Uterus (tissue), 3 donors: ENCODE measurements at regions not wholly inside any gene's neighbourhood (a gene's known extent, or its start where the extent isn't known, plus 50 kb on each side); places are given as distances from the start of the nearest gene placed in this dataset.

Source experiments
- DNase-seq, 2 donors: peaks; one replicate each; pipeline ENCODE4 v3.0.0-alpha.2; 2019 to 2020
- H3K27ac ChIP-seq, 2 donors: fragments of 200-600 bp; sonication (generic); 1 replicate in 1 of 2; 2 replicates in 1 of 2; pipeline ENCODE4 v1.5.1; 2016 to 2018
- H3K27me3 ChIP-seq, 2 donors: fragments of 200-600 bp; sonication (generic); one replicate each; pipeline ENCODE4 v1.5.1; 2018 to 2019; ENCODE audit warnings: control low read depth in 1 of 2
- H3K36me3 ChIP-seq, 2 donors: fragments of 200-600 bp; sonication (generic); one replicate each; pipeline ENCODE4 v1.5.1; 2019; ENCODE audit warnings: control low read depth in 1 of 2
- H3K4me1 ChIP-seq, 2 donors: fragments of 200-600 bp; sonication (generic); one replicate each; pipeline ENCODE4 v1.5.1; 2018 to 2019; ENCODE audit warnings: control low read depth in 1 of 2
- H3K4me3 ChIP-seq, 2 donors: fragments of 200-600 bp; sonication (generic); 1 replicate in 1 of 2; 2 replicates in 1 of 2; pipeline ENCODE4 v1.5.1; 2018 to 2019; ENCODE audit warnings: mild to moderate bottlenecking in 1 of 2
- H3K9me3 ChIP-seq, 2 donors: fragments of 200-600 bp; sonication (generic); one replicate each; pipeline ENCODE4 v1.5.1; 2019; ENCODE audit warnings: control low read depth in 1 of 2
- POLR2A ChIP-seq, 2 donors: fragments of 450-650 bp; IDR thresholded peaks; one replicate each; pipeline ENCODE4 v1.6.1; 2016; ENCODE audit warnings: antibody characterized with exemption in 2 of 2, mild to moderate bottlenecking in 1 of 2, moderate library complexity in 1 of 2
- intact Hi-C: fragments of 100-400 bp; cut with DNase I; formaldehyde crosslinking; loops from one replicate; pipeline ENCODE4 v1.15.1; 2023; ENCODE audit warnings: low total_unique reads
- TF ChIP-seq, protein P1 (sequence below), 4 experiments: fragments of 200-600 bp in 2 of 4; fragments of 450-650 bp in 2 of 4; sonication (generic) in 2 of 4; IDR thresholded peaks; one replicate each; pipeline ENCODE4 v1.5.1; 2016 to 2019; ENCODE audit warnings: antibody characterized with exemption in 4 of 4, mild to moderate bottlenecking in 2 of 4, moderate library complexity in 1 of 4
- donor health status: DM: yes; HTN: yes; CAD: no.

DNA sequence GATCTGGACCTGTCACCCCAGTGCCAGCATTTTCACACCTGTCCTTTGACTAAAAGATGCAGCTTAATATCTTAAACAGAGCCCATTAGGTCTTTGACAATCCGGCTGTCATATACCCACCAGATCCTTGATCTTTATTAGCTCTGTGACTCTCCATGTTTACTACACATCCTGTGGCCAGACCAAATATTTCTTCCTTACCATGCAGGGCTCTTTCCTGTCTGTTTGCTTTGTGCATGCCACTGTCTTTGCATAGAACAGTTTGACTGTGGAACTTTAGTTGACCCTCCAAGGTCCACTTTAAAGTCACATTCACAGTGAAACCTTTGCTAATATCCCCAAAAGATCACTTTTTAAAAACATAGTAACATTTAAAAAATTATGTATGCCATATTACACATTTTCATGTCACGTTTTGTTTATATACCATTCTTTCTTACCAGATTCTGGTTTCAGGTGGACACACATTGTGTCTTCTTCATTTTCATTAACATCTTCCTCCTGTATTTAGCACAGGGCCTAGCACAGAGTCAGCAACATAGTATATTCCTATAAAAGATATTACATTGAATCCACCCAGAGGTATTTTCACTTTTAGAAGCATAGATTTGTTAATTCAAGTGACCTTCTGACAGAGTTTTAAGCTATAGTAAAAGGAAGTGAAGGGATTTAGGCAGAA lies 95.8 kb downstream of the RAP2B start:
- intact Hi-C loops = no loop called here

DNA sequence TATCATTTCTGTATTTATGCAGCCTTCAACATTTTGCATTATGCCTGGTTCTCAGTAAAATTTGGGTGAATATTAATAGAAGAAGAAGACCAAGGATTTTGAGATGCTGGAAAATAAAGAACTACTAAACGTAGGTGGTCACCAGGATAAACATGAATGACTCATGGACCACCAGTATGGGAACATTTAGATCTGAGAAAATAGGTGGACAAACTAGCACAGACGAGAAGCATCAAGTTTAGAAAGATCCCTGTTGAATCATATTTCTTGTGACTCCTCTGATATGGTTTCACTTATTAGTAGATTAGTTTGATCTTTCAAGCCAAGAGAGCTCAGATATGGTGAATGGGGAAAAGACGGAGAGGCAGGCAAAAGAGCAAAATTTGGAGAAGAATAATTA lies 97.9 kb downstream of the RAP2B start:
- H3K4me1 ChIP-seq = no peaks in the 10 kb centered on the region
- no peak overlapping the region for H3K27ac ChIP-seq
- no peak for DNase-seq
- H3K9me3 ChIP-seq = no peaks in the 10 kb centered on the region
- H3K36me3 ChIP-seq = no peaks in the 10 kb centered on the region
- H3K27me3 ChIP-seq = no peaks in the 10 kb centered on the region
- intact Hi-C loops = no loop called here
- TF ChIP-seq, protein P1, sequence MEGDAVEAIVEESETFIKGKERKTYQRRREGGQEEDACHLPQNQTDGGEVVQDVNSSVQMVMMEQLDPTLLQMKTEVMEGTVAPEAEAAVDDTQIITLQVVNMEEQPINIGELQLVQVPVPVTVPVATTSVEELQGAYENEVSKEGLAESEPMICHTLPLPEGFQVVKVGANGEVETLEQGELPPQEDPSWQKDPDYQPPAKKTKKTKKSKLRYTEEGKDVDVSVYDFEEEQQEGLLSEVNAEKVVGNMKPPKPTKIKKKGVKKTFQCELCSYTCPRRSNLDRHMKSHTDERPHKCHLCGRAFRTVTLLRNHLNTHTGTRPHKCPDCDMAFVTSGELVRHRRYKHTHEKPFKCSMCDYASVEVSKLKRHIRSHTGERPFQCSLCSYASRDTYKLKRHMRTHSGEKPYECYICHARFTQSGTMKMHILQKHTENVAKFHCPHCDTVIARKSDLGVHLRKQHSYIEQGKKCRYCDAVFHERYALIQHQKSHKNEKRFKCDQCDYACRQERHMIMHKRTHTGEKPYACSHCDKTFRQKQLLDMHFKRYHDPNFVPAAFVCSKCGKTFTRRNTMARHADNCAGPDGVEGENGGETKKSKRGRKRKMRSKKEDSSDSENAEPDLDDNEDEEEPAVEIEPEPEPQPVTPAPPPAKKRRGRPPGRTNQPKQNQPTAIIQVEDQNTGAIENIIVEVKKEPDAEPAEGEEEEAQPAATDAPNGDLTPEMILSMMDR (IDR thresholded peaks at IDR 0.05) = no peak
- no peak overlapping the region for H3K4me3 ChIP-seq

More for the DNA sequence above, 95.8 kb downstream of the RAP2B start:
- no peaks in the 10 kb centered on the region for H3K27me3 ChIP-seq
- no peak for TF ChIP-seq POLR2A (IDR thresholded peaks at IDR 0.05)
- TF ChIP-seq, protein P1 (IDR thresholded peaks at IDR 0.05) = no peak
- DNase-seq = no peak
- H3K4me1 ChIP-seq = no peaks in the 10 kb centered on the region
- H3K4me3 ChIP-seq = no peak overlapping the region
- no peaks in the 10 kb centered on the region for H3K9me3 ChIP-seq
- no peak overlapping the region for H3K27ac ChIP-seq
- H3K36me3 ChIP-seq = no peaks in the 10 kb centered on the region

DNA sequence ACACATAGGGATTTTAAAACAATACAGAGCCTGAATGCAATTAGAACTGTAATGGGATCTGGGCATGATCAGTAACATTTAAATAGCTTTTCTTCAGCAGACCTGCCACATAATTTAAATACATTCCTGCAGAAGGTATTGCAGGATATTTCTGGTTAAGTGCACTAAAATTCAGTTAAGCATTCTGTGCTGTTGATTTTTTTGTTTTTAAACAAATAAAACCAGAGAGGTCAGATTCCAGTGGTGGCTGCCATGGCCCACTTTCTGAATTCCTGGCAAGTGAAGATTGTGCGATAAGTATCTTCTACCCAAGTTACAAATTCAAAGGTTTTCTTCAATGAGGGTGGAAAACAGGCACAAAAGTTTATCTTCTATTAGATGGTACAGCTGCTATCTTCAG lies 98.7 kb downstream of the RAP2B start:
- no peak for DNase-seq
- no peak overlapping the region for H3K4me3 ChIP-seq
- H3K4me1 ChIP-seq = no peaks in the 10 kb centered on the region
- no peak overlapping the region for H3K27ac ChIP-seq
- intact Hi-C loops = no loop called here
- no peaks in the 10 kb centered on the region for H3K27me3 ChIP-seq
- no peak for TF ChIP-seq POLR2A (IDR thresholded peaks at IDR 0.05)
- TF ChIP-seq, protein P1 (IDR thresholded peaks at IDR 0.05) = no peak
- H3K36me3 ChIP-seq = no peaks in the 10 kb centered on the region
- no peaks in the 10 kb centered on the region for H3K9me3 ChIP-seq

DNA sequence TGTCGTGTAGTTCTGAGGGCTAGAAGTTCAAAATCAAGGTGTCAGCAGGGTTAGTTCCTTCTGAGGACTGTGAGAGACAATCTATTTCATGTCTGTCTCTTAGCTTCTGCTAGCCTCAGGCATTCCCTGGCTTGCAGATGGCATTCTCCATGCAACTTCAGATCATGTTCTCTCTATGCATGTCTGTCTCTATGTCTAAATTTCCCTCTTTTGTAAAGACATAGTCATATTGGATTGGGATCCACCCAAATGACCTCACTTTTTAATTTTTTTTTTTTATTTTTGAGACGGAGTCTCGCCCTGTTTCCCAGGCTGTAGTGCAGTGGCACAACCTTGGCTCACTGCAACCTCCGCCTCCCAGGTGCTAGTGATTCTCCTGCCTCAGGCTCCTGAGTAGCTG lies 104.6 kb downstream of the RAP2B start:
- Histone ChIP-seq H3K27me3 (no peaks in the 10 kb centered on the region), H3K36me3 (no peaks in the 10 kb centered on the region), H3K4me1 (no peaks in the 10 kb centered on the region), H3K4me3 (no peak overlapping the region), H3K9me3 (no peaks in the 10 kb centered on the region), H3K27ac (no peak overlapping the region)
- no peak for DNase-seq
- TF ChIP-seq, protein P1 (IDR thresholded peaks at IDR 0.05) = no peak
- intact Hi-C loops = no loop called here

DNA sequence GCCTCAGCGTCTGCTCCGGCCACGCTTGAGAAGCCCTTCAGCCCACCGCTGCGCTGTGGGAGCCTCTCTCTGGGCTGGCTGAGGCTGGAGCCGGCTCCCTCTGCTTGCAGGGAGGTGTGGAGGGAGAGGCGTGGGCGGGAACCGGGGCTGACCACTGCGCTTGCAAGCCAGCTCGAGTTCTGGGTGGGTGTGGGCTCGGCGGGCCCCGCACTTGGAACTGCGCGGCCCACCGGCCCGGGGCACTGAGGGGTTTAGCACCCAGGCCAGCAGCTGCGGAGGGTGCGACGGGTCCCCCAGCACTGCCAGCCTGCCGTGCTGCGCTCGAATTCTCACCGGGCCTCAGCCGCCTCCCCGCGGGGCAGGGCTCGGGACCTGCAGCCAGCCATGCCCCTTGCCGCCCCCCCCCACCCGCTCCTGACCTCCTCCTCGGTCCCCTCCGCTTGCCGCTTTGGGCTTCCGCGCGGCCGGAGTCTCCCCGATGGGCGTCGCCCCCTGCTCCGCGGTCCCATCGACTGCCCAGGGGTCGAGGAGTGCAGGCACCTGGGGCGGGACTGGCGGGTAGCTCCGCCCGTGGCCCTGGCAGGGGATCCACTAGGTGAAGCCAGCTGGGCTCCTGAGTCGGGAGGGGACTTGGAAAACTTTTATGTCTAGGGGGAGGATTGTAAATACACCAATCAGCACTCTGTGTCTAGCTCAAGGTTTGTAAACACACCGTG lies 106.7 kb downstream of the RAP2B start:
- Histone ChIP-seq H3K9me3 (no peaks in the 10 kb centered on the region), H3K36me3 (no peaks in the 10 kb centered on the region), H3K27ac (no peak overlapping the region), H3K27me3 (no peaks in the 10 kb centered on the region), H3K4me1 (no peaks in the 10 kb centered on the region), H3K4me3 (no peak overlapping the region)
- intact Hi-C loops = no loop called here
- TF ChIP-seq POLR2A (IDR thresholded peaks at IDR 0.05) = no peak
- TF ChIP-seq, protein P1 (IDR thresholded peaks at IDR 0.05) = no peak
- DNase-seq = no peak
